CD4-positive, alpha-beta memory T cell (primary cell): ENCODE measurements at regions not wholly inside any gene's neighbourhood (a gene's known extent, or its start where the extent isn't known, plus 50 kb on each side); places are given as distances from the start of the nearest gene placed in this dataset.

Experiments
- CTCF ChIA-PET: fragments of 350-600 bp; sonication (Branson Sonifier 250); formaldehyde crosslinking; loops from one replicate; lab custom pipeline; 2021; ENCODE audit warnings: inconsistent platforms; ENCODE audit not compliant: partially characterized antibody; lab: Charles Lee
- POLR2A ChIA-PET: fragments of 350-600 bp; sonication (Branson Sonifier 250); formaldehyde crosslinking; loops from one replicate; lab custom pipeline; 2021; ENCODE audit not compliant: partially characterized antibody; lab: Charles Lee
- DNase-seq, 5 donors: peaks; one replicate each; pipeline versions ENCODE4 v3.0.0 to v3.0.0-alpha.2; 2020 to 2022; ENCODE audit warnings: mixed read lengths in 1 of 5
- H3K27ac ChIP-seq: one replicate; pipeline ENCODE4 v1.7.0; 2013; ENCODE audit warnings: low read depth, low read length
- H3K27me3 ChIP-seq: 2 replicates; pipeline ENCODE4 v1.7.0; 2013; ENCODE audit warnings: mild to moderate bottlenecking, low read length, moderate library complexity; ENCODE audit not compliant: insufficient read depth
- H3K36me3 ChIP-seq: 2 replicates; pipeline ENCODE4 v1.7.0; 2013; ENCODE audit warnings: mild to moderate bottlenecking, low read length, moderate library complexity; ENCODE audit not compliant: insufficient read depth
- H3K4me1 ChIP-seq: 2 replicates; pipeline ENCODE4 v1.7.0; 2013; ENCODE audit warnings: mild to moderate bottlenecking, low read length, moderate library complexity; ENCODE audit not compliant: insufficient read depth
- H3K4me3 ChIP-seq, 2 donors: one replicate each; pipeline ENCODE4 v1.7.0; 2013; ENCODE audit warnings: low read length in 2 of 2, mild to moderate bottlenecking in 1 of 2
- H3K9me3 ChIP-seq, 2 donors: one replicate each; pipeline ENCODE4 v1.7.0; 2013; ENCODE audit warnings: low read length in 2 of 2, control low read depth in 1 of 2; ENCODE audit not compliant: control insufficient read depth in 1 of 2
- H3K27ac Mint-ChIP-seq, 7 donors: one replicate each; pipeline ENCODE4 v1.8.0; 2020 to 2021; ENCODE audit warnings: mixed read lengths in 7 of 7, mild to moderate bottlenecking in 6 of 7, inconsistent platforms in 3 of 7, moderate library complexity in 3 of 7
- H3K27me3 Mint-ChIP-seq, 2 donors: one replicate each; pipeline ENCODE4 v1.8.0; 2020 to 2021; ENCODE audit warnings: mixed read lengths in 2 of 2
- H3K36me3 Mint-ChIP-seq, 2 donors: one replicate each; pipeline ENCODE4 v1.8.0; 2020 to 2021; ENCODE audit warnings: mixed read lengths in 2 of 2, inconsistent platforms in 1 of 2, mild to moderate bottlenecking in 1 of 2
- H3K4me1 Mint-ChIP-seq, 4 donors: one replicate each; pipeline ENCODE4 v1.8.0; 2020 to 2021; ENCODE audit warnings: mixed read lengths in 4 of 4, mild to moderate bottlenecking in 1 of 4
- H3K4me3 Mint-ChIP-seq, 8 donors: one replicate each; pipeline ENCODE4 v1.8.0; 2020 to 2021; ENCODE audit warnings: mixed read lengths in 8 of 8, mild to moderate bottlenecking in 7 of 8, moderate library complexity in 6 of 8, inconsistent platforms in 3 of 8
- H3K9me3 Mint-ChIP-seq, 8 donors: one replicate each; pipeline ENCODE4 v1.8.0; 2020 to 2021; ENCODE audit warnings: mixed read lengths in 8 of 8, mild to moderate bottlenecking in 5 of 8, inconsistent platforms in 3 of 8, moderate library complexity in 1 of 8
- intact Hi-C: fragments of 100-400 bp; cut with micrococcal nuclease; formaldehyde crosslinking; loops from one replicate; pipeline ENCODE4 v1.15.1; 2023

- intact Hi-C loops: no loop called here
- H3K9me3 Mint-ChIP-seq: no peaks in the 10 kb centered on the region
- H3K4me1 Mint-ChIP-seq: no peaks in the 10 kb centered on the region
- no peaks in the 10 kb centered on the region for H3K36me3 Mint-ChIP-seq
- Histone ChIP-seq H3K9me3 (no peaks in the 10 kb centered on the region), H3K27ac (no peak overlapping the region), H3K27me3 (no peaks in the 10 kb centered on the region), H3K36me3 (no peaks in the 10 kb centered on the region), H3K4me1 (no peaks in the 10 kb centered on the region), H3K4me3 (no peak overlapping the region)
- no peak overlapping the region for H3K4me3 Mint-ChIP-seq
- no peak overlapping the region for H3K27ac Mint-ChIP-seq
- no peak for DNase-seq
- CTCF ChIA-PET: no interaction called here
- POLR2A ChIA-PET: no interaction called here
- H3K27me3 Mint-ChIP-seq: no peaks in the 10 kb centered on the region
Measured at GRCh38 chr13:34002141-34002540, 184.2 kb downstream of the RFC3 start.

GRCh38 chr13:34002924-34003323 lies 185.0 kb downstream of the RFC3 start:
- no peak overlapping the region for H3K4me3 Mint-ChIP-seq
- H3K4me1 Mint-ChIP-seq: no peaks in the 10 kb centered on the region
- POLR2A ChIA-PET: no interaction called here
- Histone ChIP-seq H3K27me3 (no peaks in the 10 kb centered on the region), H3K4me1 (no peaks in the 10 kb centered on the region), H3K36me3 (no peaks in the 10 kb centered on the region), H3K27ac (no peak overlapping the region), H3K9me3 (no peaks in the 10 kb centered on the region), H3K4me3 (no peak overlapping the region)
- no peak overlapping the region for H3K27ac Mint-ChIP-seq
- CTCF ChIA-PET: no interaction called here
- intact Hi-C loops: no loop called here
- DNase-seq: no peak
- no peaks in the 10 kb centered on the region for H3K27me3 Mint-ChIP-seq
- no peaks in the 10 kb centered on the region for H3K9me3 Mint-ChIP-seq
- no peaks in the 10 kb centered on the region for H3K36me3 Mint-ChIP-seq

GRCh38 chr13:34003656-34004055 lies 185.7 kb downstream of the RFC3 start:
- Histone ChIP-seq H3K27ac (no peak overlapping the region), H3K9me3 (no peaks in the 10 kb centered on the region), H3K4me3 (no peak overlapping the region), H3K27me3 (no peaks in the 10 kb centered on the region), H3K36me3 (no peaks in the 10 kb centered on the region), H3K4me1 (no peaks in the 10 kb centered on the region)
- Mint-ChIP-seq H3K4me1 (no peaks in the 10 kb centered on the region), H3K9me3 (no peaks in the 10 kb centered on the region), H3K27me3 (peaks cover 0 to 3% of the 10 kb centered on the region in 2 donors), H3K36me3 (no peaks in the 10 kb centered on the region), H3K27ac (no peak overlapping the region), H3K4me3 (no peak overlapping the region)
- intact Hi-C loops: no loop called here
- POLR2A ChIA-PET: no interaction called here
- CTCF ChIA-PET: no interaction called here
- DNase-seq: no peak

GRCh38 chr13:34004676-34005075 lies 186.7 kb downstream of the RFC3 start:
- H3K27ac ChIP-seq: no peak overlapping the region
- ChIA-PET CTCF (no interaction called here), POLR2A (no interaction called here)
- DNase-seq: no peak
- H3K36me3 ChIP-seq: no peaks in the 10 kb centered on the region
- peaks cover 0 to 3% of the 10 kb centered on the region in 2 donors for H3K27me3 Mint-ChIP-seq
- H3K4me3 ChIP-seq: no peak overlapping the region
- no peak overlapping the region for H3K4me3 Mint-ChIP-seq
- intact Hi-C loops: no loop called here
- no peak overlapping the region for H3K27ac Mint-ChIP-seq
- H3K27me3 ChIP-seq: no peaks in the 10 kb centered on the region
- no peaks in the 10 kb centered on the region for H3K4me1 Mint-ChIP-seq
- no peaks in the 10 kb centered on the region for H3K9me3 ChIP-seq
- no peaks in the 10 kb centered on the region for H3K9me3 Mint-ChIP-seq
- H3K36me3 Mint-ChIP-seq: no peaks in the 10 kb centered on the region
- no peaks in the 10 kb centered on the region for H3K4me1 ChIP-seq

- Mint-ChIP-seq H3K9me3 (no peaks in the 10 kb centered on the region), H3K4me3 (no peak overlapping the region)
Measured at GRCh38 chr13:34006011-34006410, 188.1 kb downstream of the RFC3 start.

GRCh38 chr13:34011552-34012085 lies 193.7 kb downstream of the RFC3 start:
- CTCF ChIA-PET: no interaction called here
- Mint-ChIP-seq H3K4me1 (no peaks in the 10 kb centered on the region), H3K27me3 (peaks cover 0 to 6% of the 10 kb centered on the region in 2 donors), H3K9me3 (no peaks in the 10 kb centered on the region), H3K27ac (no peak overlapping the region), H3K4me3 (no peak overlapping the region), H3K36me3 (no peaks in the 10 kb centered on the region)
- H3K4me1 ChIP-seq: no peaks in the 10 kb centered on the region
- POLR2A ChIA-PET: no interaction called here
- no peaks in the 10 kb centered on the region for H3K36me3 ChIP-seq
- intact Hi-C loops: no loop called here
- DNase-seq: no peak
- no peaks in the 10 kb centered on the region for H3K9me3 ChIP-seq
- H3K27me3 ChIP-seq: no peaks in the 10 kb centered on the region
- no peak overlapping the region for H3K4me3 ChIP-seq
- no peak overlapping the region for H3K27ac ChIP-seq

More at GRCh38 chr13:34006011-34006410, 188.1 kb downstream of the RFC3 start:
- H3K27me3 ChIP-seq: no peaks in the 10 kb centered on the region
- no peaks in the 10 kb centered on the region for H3K36me3 Mint-ChIP-seq
- H3K27me3 Mint-ChIP-seq: peaks cover 0 to 3% of the 10 kb centered on the region in 2 donors
- no peaks in the 10 kb centered on the region for H3K4me1 Mint-ChIP-seq
- no peak overlapping the region for H3K27ac ChIP-seq
- no peaks in the 10 kb centered on the region for H3K9me3 ChIP-seq
- H3K4me3 ChIP-seq: no peak overlapping the region
- no peaks in the 10 kb centered on the region for H3K36me3 ChIP-seq
- no peaks in the 10 kb centered on the region for H3K4me1 ChIP-seq
- H3K27ac Mint-ChIP-seq: no peak overlapping the region
- CTCF ChIA-PET: no interaction called here
- no peak for DNase-seq
- POLR2A ChIA-PET: no interaction called here
- intact Hi-C loops: no loop called here

- Mint-ChIP-seq H3K4me3 (no peak overlapping the region), H3K27me3 (peaks cover 0 to 6% of the 10 kb centered on the region in 2 donors), H3K4me1 (no peaks in the 10 kb centered on the region), H3K36me3 (no peaks in the 10 kb centered on the region), H3K9me3 (no peaks in the 10 kb centered on the region), H3K27ac (no peak overlapping the region)
- ChIA-PET POLR2A (no interaction called here), CTCF (no interaction called here)
- H3K27me3 ChIP-seq: no peaks in the 10 kb centered on the region
- no peak overlapping the region for H3K27ac ChIP-seq
- H3K4me3 ChIP-seq: no peak overlapping the region
- no peaks in the 10 kb centered on the region for H3K36me3 ChIP-seq
- no peaks in the 10 kb centered on the region for H3K9me3 ChIP-seq
- H3K4me1 ChIP-seq: no peaks in the 10 kb centered on the region
- DNase-seq: no peak
- intact Hi-C loops: no loop called here
Measured at GRCh38 chr13:34012382-34012781, 194.4 kb downstream of the RFC3 start.

- intact Hi-C loops: no loop called here
- H3K36me3 Mint-ChIP-seq: no peaks in the 10 kb centered on the region
- Histone ChIP-seq H3K4me3 (no peak overlapping the region), H3K36me3 (no peaks in the 10 kb centered on the region), H3K27me3 (no peaks in the 10 kb centered on the region), H3K4me1 (no peaks in the 10 kb centered on the region), H3K9me3 (no peaks in the 10 kb centered on the region), H3K27ac (no peak overlapping the region)
- DNase-seq: no peak
- no peaks in the 10 kb centered on the region for H3K4me1 Mint-ChIP-seq
- ChIA-PET CTCF (no interaction called here), POLR2A (no interaction called here)
- H3K9me3 Mint-ChIP-seq: no peaks in the 10 kb centered on the region
- no peak overlapping the region for H3K27ac Mint-ChIP-seq
- H3K27me3 Mint-ChIP-seq: peaks cover 0 to 5% of the 10 kb centered on the region in 2 donors
- H3K4me3 Mint-ChIP-seq: no peak overlapping the region
Measured at GRCh38 chr13:34013061-34013460, 195.1 kb downstream of the RFC3 start.
